ENCODE measurements at regions not wholly inside any gene's neighbourhood (a gene's known extent, or its start where the extent isn't known, plus 50 kb on each side); places are given as distances from the start of the nearest gene placed in this dataset.

- TF ChIP-seq POLR2A (IDR thresholded peaks at IDR 0.05; ENCODE audit: low read length) (no peak), EP300 (IDR thresholded peaks at IDR 0.05) (no peak), CTCF (IDR thresholded peaks at IDR 0.05) (no peak), MAX (IDR thresholded peaks at IDR 0.05) (no peak), E2F6 (IDR thresholded peaks at IDR 0.05; ENCODE audit: borderline replicate concordance, low read depth) (no peak), RNF2 (IDR thresholded peaks at IDR 0.05; ENCODE audit: borderline replicate concordance, low read depth) (no peak), MAZ (IDR thresholded peaks at IDR 0.05; ENCODE audit: borderline replicate concordance, low read depth, low read length) (no peak), MYC (IDR thresholded peaks at IDR 0.05; ENCODE audit: borderline replicate concordance, low read length) (no peak), USF2 (IDR thresholded peaks at IDR 0.05) (no peak), ZNF302 (CRISPR knock-in tag; IDR thresholded peaks at IDR 0.05) (no peak), ESRRA (IDR thresholded peaks at IDR 0.05; ENCODE audit: borderline replicate concordance, low read length) (no peak), RAD21 (conservative IDR thresholded peaks at IDR 0.05 in 1 of 2, IDR thresholded peaks at IDR 0.05 in 1 of 2) (no peak), HOXB13 (CRISPR knock-in tag; IDR thresholded peaks at IDR 0.05; ENCODE audit: low read depth) (no peak)
Measured at GRCh38 chr13:67520886-67521285, 290.8 kb upstream of the PCDH9 start.
